PC-3 (cell line): ENCODE measurements at regions not wholly inside any gene's neighbourhood (a gene's known extent, or its start where the extent isn't known, plus 50 kb on each side); places are given as distances from the start of the nearest gene placed in this dataset.

Source experiments
- ATAC-seq: fragments of 200-7000 bp; cut with Tn5 transposase; 2 replicates; pipeline ENCODE4 v1.9.1; 2020; ENCODE audit warnings: mild to moderate bottlenecking, moderate library complexity
- BruUV-seq: library from RNA; stranded (reverse); fragments of 400-500 nt; replicated peaks from 2 replicates; lab custom pipeline; 2021; lab: Mats Ljungman, UMichigan
- CTCF ChIA-PET: fragments of 300-600 bp; sonication (Branson Sonifier 250); formaldehyde crosslinking; loops from one replicate; lab custom pipeline; 2022; ENCODE audit warnings: antibody characterized with exemption; lab: Charles Lee
- POLR2A ChIA-PET: fragments of 300-600 bp; sonication (Branson Sonifier 250); formaldehyde crosslinking; loops from one replicate; lab custom pipeline; 2022; ENCODE audit warnings: antibody characterized with exemption; ENCODE audit not compliant: unreplicated experiment; lab: Charles Lee
- DNase-seq: peaks from one replicate; pipeline ENCODE4 v3.0.0-alpha.2; 2015
- H2AFZ ChIP-seq: fragments of 300-600 bp; sonication (generic); 2 replicates; pipeline ENCODE4 v1.6.0; 2016; ENCODE audit warnings: antibody characterized with exemption, low read length
- H3F3A ChIP-seq: fragments of 300-600 bp; sonication (generic); one replicate; pipeline ENCODE4 v1.6.0; 2017; ENCODE audit warnings: antibody characterized with exemption, low read length, control low read depth, mild to moderate bottlenecking; ENCODE audit not compliant: unreplicated experiment
- H3K27ac ChIP-seq: fragments of 300-600 bp; sonication (generic); 2 replicates; pipeline ENCODE4 v1.5.1; 2016; ENCODE audit warnings: mild to moderate bottlenecking, low read length
- H3K27me3 ChIP-seq: fragments of 300-600 bp; sonication (generic); 2 replicates; pipeline ENCODE4 v1.6.1; 2016; ENCODE audit warnings: low read length, mixed read lengths
- H3K36me3 ChIP-seq: fragments of 300-600 bp; sonication (generic); 2 replicates; pipeline ENCODE4 v1.6.1; 2016; ENCODE audit warnings: low read depth, mixed run types, low read length, mixed read lengths
- H3K4me1 ChIP-seq: fragments of 300-600 bp; sonication (generic); 2 replicates; pipeline ENCODE4 v1.5.1; 2016; ENCODE audit warnings: low read length; ENCODE audit not compliant: insufficient read depth
- H3K4me2 ChIP-seq: fragments of 300-600 bp; sonication (generic); 2 replicates; pipeline ENCODE4 v1.6.0; 2016; ENCODE audit warnings: low read length
- H3K4me3 ChIP-seq: fragments of 300-600 bp; sonication (generic); 2 replicates; pipeline ENCODE4 v1.5.1; 2016; ENCODE audit warnings: mild to moderate bottlenecking, low read length, mixed read lengths
- H3K79me2 ChIP-seq: fragments of 300-600 bp; sonication (generic); 2 replicates; pipeline ENCODE4 v1.6.1; 2017; ENCODE audit warnings: low read length, mixed read lengths
- H3K9ac ChIP-seq: fragments of 300-600 bp; sonication (generic); 2 replicates; pipeline ENCODE4 v1.6.0; 2016; ENCODE audit warnings: mild to moderate bottlenecking, low read length
- H3K9me2 ChIP-seq: fragments of 300-600 bp; sonication (generic); replicated peaks from 2 replicates; pipeline ENCODE4 v1.6.1; 2016; ENCODE audit warnings: mixed run types, low read length, mixed read lengths
- H3K9me3 ChIP-seq: fragments of 300-600 bp; sonication (generic); 2 replicates; pipeline ENCODE4 v1.6.1; 2016; ENCODE audit warnings: low read length, mixed read lengths
- H4K20me1 ChIP-seq: fragments of 300-600 bp; sonication (generic); 2 replicates; pipeline ENCODE4 v1.6.1; 2016; ENCODE audit warnings: low read length, mixed read lengths
- EZH2 ChIP-seq: fragments of 300-600 bp; sonication (generic); IDR thresholded peaks from one replicate; pipeline ENCODE4 v1.6.1; 2017; ENCODE audit warnings: antibody characterized with exemption, mild to moderate bottlenecking, low read length; ENCODE audit not compliant: unreplicated experiment
- EZH2phosphoT487 ChIP-seq: fragments of 300-600 bp; sonication (generic); IDR thresholded peaks from 2 replicates; pipeline ENCODE4 v1.6.1; 2018; ENCODE audit warnings: mild to moderate bottlenecking, antibody characterized with exemption, low read length, borderline replicate concordance
- intact Hi-C: fragments of 100-400 bp; cut with micrococcal nuclease; formaldehyde crosslinking; loops from 2 replicates; pipeline ENCODE4 v1.9.0; 2023
- TF ChIP-seq, protein P1 (sequence below): fragments of 300-600 bp; sonication (generic); conservative IDR thresholded peaks from 2 replicates; pipeline ENCODE4 v1.5.1; 2017; ENCODE audit warnings: antibody characterized with exemption, low read depth, mild to moderate bottlenecking, low read length

DNA sequence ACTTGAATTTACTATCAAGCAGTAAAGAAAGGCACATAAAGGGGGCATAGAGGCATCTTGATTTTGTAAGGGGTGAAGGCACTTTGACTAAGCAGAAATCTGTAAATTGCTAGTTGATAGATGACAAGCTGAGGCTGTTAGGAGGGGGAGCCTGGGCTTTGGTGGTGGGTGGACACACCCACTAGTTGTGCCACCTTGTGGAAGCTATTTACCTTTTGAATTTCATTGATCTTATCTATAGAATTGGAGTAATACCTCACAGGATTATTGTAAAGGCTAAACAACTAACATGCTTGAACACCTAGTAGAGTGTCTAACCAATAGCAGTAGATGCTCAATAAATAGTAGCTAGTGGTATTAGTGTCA lies 142.8 kb upstream of the KCNIP4 start:
- no peaks in the 10 kb centered on the region for H3K9me2 ChIP-seq
- DNase-seq (peak; percentile 21), ATAC-seq (no peak)
- H3K9me3 ChIP-seq = 0 out of 2 replicates have a peak, but pooled peaks cover 3% of the 10 kb centered on the region
- H3K27me3 ChIP-seq = no peaks in the 10 kb centered on the region
- no peaks in the 10 kb centered on the region for H3K79me2 ChIP-seq
- no peaks in the 10 kb centered on the region for H3K36me3 ChIP-seq
- TF ChIP-seq, protein P1, sequence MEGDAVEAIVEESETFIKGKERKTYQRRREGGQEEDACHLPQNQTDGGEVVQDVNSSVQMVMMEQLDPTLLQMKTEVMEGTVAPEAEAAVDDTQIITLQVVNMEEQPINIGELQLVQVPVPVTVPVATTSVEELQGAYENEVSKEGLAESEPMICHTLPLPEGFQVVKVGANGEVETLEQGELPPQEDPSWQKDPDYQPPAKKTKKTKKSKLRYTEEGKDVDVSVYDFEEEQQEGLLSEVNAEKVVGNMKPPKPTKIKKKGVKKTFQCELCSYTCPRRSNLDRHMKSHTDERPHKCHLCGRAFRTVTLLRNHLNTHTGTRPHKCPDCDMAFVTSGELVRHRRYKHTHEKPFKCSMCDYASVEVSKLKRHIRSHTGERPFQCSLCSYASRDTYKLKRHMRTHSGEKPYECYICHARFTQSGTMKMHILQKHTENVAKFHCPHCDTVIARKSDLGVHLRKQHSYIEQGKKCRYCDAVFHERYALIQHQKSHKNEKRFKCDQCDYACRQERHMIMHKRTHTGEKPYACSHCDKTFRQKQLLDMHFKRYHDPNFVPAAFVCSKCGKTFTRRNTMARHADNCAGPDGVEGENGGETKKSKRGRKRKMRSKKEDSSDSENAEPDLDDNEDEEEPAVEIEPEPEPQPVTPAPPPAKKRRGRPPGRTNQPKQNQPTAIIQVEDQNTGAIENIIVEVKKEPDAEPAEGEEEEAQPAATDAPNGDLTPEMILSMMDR = peak; percentile 30
- TF ChIP-seq EZH2phosphoT487 (no peak), EZH2 (no peak)
- no peaks in the 10 kb centered on the region for H4K20me1 ChIP-seq
- H2AFZ ChIP-seq = no peak overlapping the region
- no peaks in the 10 kb centered on the region for H3F3A ChIP-seq
- H3K4me3 ChIP-seq = no peak overlapping the region
- H3K4me2 ChIP-seq = no peak overlapping the region
- no TSS peak for BruUV-seq
- H3K4me1 ChIP-seq = peaks cover 9% of the 10 kb centered on the region; the same call in 1 of the 2 replicates
- ChIA-PET CTCF (no interaction called here), POLR2A (no interaction called here)
- H3K27ac ChIP-seq = no peak overlapping the region
- H3K9ac ChIP-seq = no peak overlapping the region
- intact Hi-C loops = no loop called here

DNA sequence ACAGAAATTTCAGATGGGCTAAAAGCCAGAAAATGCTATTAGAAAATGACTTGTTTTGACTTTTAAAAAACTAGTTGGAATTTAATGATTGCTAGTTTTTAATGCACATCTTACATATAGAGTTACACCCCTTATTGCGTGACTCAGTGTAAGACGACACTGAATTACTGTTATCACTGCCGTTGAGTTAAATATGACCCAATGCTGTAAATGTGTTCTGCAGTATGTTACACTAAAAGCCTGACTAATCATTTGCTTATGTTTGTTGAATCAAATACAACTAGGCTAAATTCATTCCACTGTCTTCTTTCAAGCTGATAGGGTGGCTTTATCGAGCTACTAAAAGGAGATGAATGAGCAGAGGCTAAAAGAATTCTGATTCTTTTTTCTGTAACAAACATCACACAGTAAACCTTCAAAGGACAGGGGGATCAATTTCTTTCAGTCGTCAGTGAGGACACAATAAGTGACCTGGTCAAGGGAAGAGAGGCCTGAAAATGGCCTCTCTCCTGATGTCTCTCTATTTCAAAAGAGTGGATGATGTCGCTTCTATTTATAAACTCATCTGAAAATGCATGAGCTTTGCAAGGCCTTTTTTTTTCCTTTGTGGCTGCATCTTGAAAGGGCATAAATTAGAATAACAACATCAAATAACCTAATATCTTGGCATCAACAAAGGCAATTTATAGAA lies 142.2 kb upstream of the KCNIP4 start:
- Histone ChIP-seq H3K79me2 (no peaks in the 10 kb centered on the region), H3K4me1 (peaks cover 9% of the 10 kb centered on the region; the same call in 1 of the 2 replicates), H4K20me1 (no peaks in the 10 kb centered on the region), H3K36me3 (no peaks in the 10 kb centered on the region), H2AFZ (no peak overlapping the region), H3K27me3 (no peaks in the 10 kb centered on the region), H3K9ac (no peak overlapping the region), H3K9me3 (0 out of 2 replicates have a peak, but pooled peaks cover 3% of the 10 kb centered on the region), H3K9me2 (no peaks in the 10 kb centered on the region), H3K4me2 (0 out of 2 replicates have a peak overlapping the region, but pooled peaks have one; percentile 17), H3K27ac (no peak overlapping the region), H3K4me3 (no peak overlapping the region), H3F3A (no peaks in the 10 kb centered on the region)
- intact Hi-C loops = no loop called here
- ChIA-PET CTCF (interaction anchor here (0.6 kb wide), 1 partner anchor 248 kb away, joined by 3 read pairs; no protein-coding TSS in a partner anchor), POLR2A (no interaction called here)
- TF ChIP-seq EZH2phosphoT487 (no peak), EZH2 (no peak)
- TF ChIP-seq, protein P1 = no peak
- ATAC-seq = peak; percentile 78
- BruUV-seq = no TSS peak
- DNase-seq = peak; percentile 61

DNA sequence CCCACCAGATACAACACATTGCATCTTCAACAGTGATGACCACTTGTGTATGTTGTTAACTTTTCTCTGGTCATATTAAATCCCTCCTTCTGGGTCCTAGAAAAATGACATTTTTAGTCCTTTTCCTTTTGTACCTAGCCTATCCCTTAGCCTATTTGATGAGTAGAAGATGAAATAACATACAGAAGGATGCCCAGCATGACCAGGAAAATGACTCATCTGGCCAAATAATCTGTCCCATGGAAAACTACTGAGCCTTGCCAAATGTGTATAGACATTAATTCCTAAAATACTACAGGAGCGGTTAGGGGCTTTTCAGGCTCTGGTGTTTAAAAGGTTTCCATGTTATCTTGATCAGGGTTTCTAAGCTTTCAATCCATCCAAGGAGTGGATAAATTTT lies 129.0 kb upstream of the KCNIP4 start:
- TF ChIP-seq, protein P1 = no peak
- no peak for TF ChIP-seq EZH2
- TF ChIP-seq EZH2phosphoT487 = no peak
- Histone ChIP-seq H3K36me3 (no peaks in the 10 kb centered on the region), H2AFZ (no peak overlapping the region), H3K9me2 (no peaks in the 10 kb centered on the region), H3K9ac (no peak overlapping the region), H3K4me1 (no peaks in the 10 kb centered on the region), H3K27ac (no peak overlapping the region), H3K27me3 (no peaks in the 10 kb centered on the region), H3K4me3 (no peak overlapping the region), H3F3A (no peaks in the 10 kb centered on the region), H3K9me3 (no peaks in the 10 kb centered on the region), H3K4me2 (no peak overlapping the region), H3K79me2 (no peaks in the 10 kb centered on the region), H4K20me1 (no peaks in the 10 kb centered on the region)
- POLR2A ChIA-PET = no interaction called here
- CTCF ChIA-PET = no interaction called here
- intact Hi-C loops = no loop called here
- ATAC-seq = peak; percentile 55; the same call in 1 of the 2 replicates
- BruUV-seq = no TSS peak
- peak; percentile 37 for DNase-seq
